HEK293 (cell line): ENCODE measurements at regions not wholly inside any gene's neighbourhood (a gene's known extent, or its start where the extent isn't known, plus 50 kb on each side); places are given as distances from the start of the nearest gene placed in this dataset.

Experiments used
- OVOL3 ChIP-seq: fragments of 450-650 bp; formaldehyde crosslinking; IDR thresholded peaks from 2 replicates; pipeline ENCODE4 v1.5.1; 2016; ENCODE audit warnings: missing biosample characterization, missing genetic modification characterization
- ZNF140 ChIP-seq: fragments of 450-650 bp; formaldehyde crosslinking; IDR thresholded peaks from 2 replicates; pipeline ENCODE4 v1.5.1; 2016; ENCODE audit warnings: missing biosample characterization, missing genetic modification characterization
- ZNF184 ChIP-seq: fragments of 450-650 bp; IDR thresholded peaks from 2 replicates; pipeline ENCODE4 v1.5.1; 2018; ENCODE audit warnings: missing biosample characterization, mild to moderate bottlenecking, missing genetic modification characterization
- ZNF214 ChIP-seq: fragments of 450-650 bp; formaldehyde crosslinking; IDR thresholded peaks from 2 replicates; pipeline ENCODE4 v1.5.1; 2017; ENCODE audit warnings: missing biosample characterization, mild to moderate bottlenecking, missing genetic modification characterization, borderline replicate concordance
- ZNF274 ChIP-seq, 2 experiments: fragments of 200-500 bp in 1 of 2; fragments of 450-650 bp in 1 of 2; sonication (Bioruptor generic) in 1 of 2; formaldehyde crosslinking in 1 of 2; IDR thresholded peaks; 2 replicates each; pipeline versions ENCODE4 v1.5.1 to v1.6.1; 2014 to 2016; ENCODE audit warnings: borderline replicate concordance in 1 of 2, inconsistent platforms in 1 of 2, low read length in 1 of 2, missing biosample characterization in 1 of 2, missing genetic modification characterization in 1 of 2
- ZNF302 ChIP-seq: fragments of 450-650 bp; formaldehyde crosslinking; IDR thresholded peaks from 2 replicates; pipeline ENCODE4 v1.5.1; 2016; ENCODE audit warnings: missing biosample characterization, missing genetic modification characterization, low read depth
- ZNF311 ChIP-seq: fragments of 450-650 bp; formaldehyde crosslinking; IDR thresholded peaks from 2 replicates; pipeline ENCODE4 v1.5.1; 2017; ENCODE audit warnings: missing biosample characterization, missing genetic modification characterization, borderline replicate concordance
- ZNF529 ChIP-seq: fragments of 450-650 bp; formaldehyde crosslinking; IDR thresholded peaks from 2 replicates; pipeline ENCODE4 v1.5.1; 2017; ENCODE audit warnings: missing genetic modification characterization, missing biosample characterization; ENCODE audit not compliant: insufficient replicate concordance
- ZNF837 ChIP-seq: fragments of 450-650 bp; formaldehyde crosslinking; IDR thresholded peaks from 2 replicates; pipeline ENCODE4 v1.5.1; 2016; ENCODE audit warnings: missing biosample characterization, missing genetic modification characterization
- TF ChIP-seq, protein P1 (sequence below): fragments of 450-650 bp; formaldehyde crosslinking; IDR thresholded peaks from 2 replicates; pipeline ENCODE4 v1.5.1; 2016; ENCODE audit warnings: missing biosample characterization, missing genetic modification characterization
- TF ChIP-seq, protein P2 (sequence below): fragments of 450-650 bp; formaldehyde crosslinking; IDR thresholded peaks from 2 replicates; pipeline ENCODE4 v1.5.1; 2016; ENCODE audit warnings: missing biosample characterization, missing genetic modification characterization
- TF ChIP-seq, protein P3 (sequence below): fragments of 450-650 bp; formaldehyde crosslinking; optimal IDR thresholded peaks from 2 replicates; pipeline ENCODE3; 2016; ENCODE audit warnings: missing biosample characterization, mild to moderate bottlenecking, missing genetic modification characterization

DNA sequence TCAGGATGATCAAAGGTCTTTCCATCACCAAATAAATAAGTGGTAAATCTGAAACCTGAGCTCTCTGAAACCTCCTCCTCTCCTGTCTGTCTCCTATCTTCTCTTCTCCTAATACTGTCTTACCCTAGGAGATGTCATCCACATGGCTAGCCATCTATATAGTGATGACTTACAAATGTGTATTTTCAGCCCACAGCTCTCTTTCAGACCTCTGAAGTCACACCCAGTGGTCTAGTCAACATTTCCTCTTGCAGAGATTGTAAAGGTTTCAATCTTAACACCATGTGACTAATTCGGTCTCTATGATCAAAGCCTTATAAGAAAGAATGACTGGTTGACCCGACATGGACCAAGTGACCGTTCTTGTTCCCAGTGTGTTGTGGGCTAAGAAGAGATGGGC is 63.1 kb upstream of the DPT start:
- no peak for TF ChIP-seq ZNF274 (IDR thresholded peaks at IDR 0.05; ENCODE audit: low read length)
- no peak for TF ChIP-seq ZNF274 (tag by site-specific recombination; IDR thresholded peaks at IDR 0.05; ENCODE audit: borderline replicate concordance)
- TF ChIP-seq, protein P1, sequence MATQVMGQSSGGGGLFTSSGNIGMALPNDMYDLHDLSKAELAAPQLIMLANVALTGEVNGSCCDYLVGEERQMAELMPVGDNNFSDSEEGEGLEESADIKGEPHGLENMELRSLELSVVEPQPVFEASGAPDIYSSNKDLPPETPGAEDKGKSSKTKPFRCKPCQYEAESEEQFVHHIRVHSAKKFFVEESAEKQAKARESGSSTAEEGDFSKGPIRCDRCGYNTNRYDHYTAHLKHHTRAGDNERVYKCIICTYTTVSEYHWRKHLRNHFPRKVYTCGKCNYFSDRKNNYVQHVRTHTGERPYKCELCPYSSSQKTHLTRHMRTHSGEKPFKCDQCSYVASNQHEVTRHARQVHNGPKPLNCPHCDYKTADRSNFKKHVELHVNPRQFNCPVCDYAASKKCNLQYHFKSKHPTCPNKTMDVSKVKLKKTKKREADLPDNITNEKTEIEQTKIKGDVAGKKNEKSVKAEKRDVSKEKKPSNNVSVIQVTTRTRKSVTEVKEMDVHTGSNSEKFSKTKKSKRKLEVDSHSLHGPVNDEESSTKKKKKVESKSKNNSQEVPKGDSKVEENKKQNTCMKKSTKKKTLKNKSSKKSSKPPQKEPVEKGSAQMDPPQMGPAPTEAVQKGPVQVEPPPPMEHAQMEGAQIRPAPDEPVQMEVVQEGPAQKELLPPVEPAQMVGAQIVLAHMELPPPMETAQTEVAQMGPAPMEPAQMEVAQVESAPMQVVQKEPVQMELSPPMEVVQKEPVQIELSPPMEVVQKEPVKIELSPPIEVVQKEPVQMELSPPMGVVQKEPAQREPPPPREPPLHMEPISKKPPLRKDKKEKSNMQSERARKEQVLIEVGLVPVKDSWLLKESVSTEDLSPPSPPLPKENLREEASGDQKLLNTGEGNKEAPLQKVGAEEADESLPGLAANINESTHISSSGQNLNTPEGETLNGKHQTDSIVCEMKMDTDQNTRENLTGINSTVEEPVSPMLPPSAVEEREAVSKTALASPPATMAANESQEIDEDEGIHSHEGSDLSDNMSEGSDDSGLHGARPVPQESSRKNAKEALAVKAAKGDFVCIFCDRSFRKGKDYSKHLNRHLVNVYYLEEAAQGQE: no peak
- TF ChIP-seq, protein P2, sequence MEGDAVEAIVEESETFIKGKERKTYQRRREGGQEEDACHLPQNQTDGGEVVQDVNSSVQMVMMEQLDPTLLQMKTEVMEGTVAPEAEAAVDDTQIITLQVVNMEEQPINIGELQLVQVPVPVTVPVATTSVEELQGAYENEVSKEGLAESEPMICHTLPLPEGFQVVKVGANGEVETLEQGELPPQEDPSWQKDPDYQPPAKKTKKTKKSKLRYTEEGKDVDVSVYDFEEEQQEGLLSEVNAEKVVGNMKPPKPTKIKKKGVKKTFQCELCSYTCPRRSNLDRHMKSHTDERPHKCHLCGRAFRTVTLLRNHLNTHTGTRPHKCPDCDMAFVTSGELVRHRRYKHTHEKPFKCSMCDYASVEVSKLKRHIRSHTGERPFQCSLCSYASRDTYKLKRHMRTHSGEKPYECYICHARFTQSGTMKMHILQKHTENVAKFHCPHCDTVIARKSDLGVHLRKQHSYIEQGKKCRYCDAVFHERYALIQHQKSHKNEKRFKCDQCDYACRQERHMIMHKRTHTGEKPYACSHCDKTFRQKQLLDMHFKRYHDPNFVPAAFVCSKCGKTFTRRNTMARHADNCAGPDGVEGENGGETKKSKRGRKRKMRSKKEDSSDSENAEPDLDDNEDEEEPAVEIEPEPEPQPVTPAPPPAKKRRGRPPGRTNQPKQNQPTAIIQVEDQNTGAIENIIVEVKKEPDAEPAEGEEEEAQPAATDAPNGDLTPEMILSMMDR: no peak
- TF ChIP-seq ZNF214 (tag by site-specific recombination): no peak
- no peak for TF ChIP-seq ZNF529 (tag by site-specific recombination)
- no peak for TF ChIP-seq ZNF302 (tag by site-specific recombination)
- TF ChIP-seq ZNF837 (tag by site-specific recombination): no peak
- TF ChIP-seq OVOL3 (tag by site-specific recombination): no peak
- TF ChIP-seq ZNF184 (tag by site-specific recombination): no peak
- TF ChIP-seq ZNF140: no peak
- TF ChIP-seq ZNF311: no peak
- TF ChIP-seq, protein P3, sequence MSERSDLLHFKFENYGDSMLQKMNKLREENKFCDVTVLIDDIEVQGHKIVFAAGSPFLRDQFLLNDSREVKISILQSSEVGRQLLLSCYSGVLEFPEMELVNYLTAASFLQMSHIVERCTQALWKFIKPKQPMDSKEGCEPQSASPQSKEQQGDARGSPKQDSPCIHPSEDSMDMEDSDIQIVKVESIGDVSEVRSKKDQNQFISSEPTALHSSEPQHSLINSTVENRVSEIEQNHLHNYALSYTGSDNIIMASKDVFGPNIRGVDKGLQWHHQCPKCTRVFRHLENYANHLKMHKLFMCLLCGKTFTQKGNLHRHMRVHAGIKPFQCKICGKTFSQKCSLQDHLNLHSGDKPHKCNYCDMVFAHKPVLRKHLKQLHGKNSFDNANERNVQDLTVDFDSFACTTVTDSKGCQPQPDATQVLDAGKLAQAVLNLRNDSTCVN: no peak
